Endothelial cell of umbilical vein (primary cell): ENCODE measurements at regions not wholly inside any gene's neighbourhood (a gene's known extent, or its start where the extent isn't known, plus 50 kb on each side); places are given as distances from the start of the nearest gene placed in this dataset.

Experiments used
- CTCF ChIP-seq, 2 donors: IDR thresholded peaks; 1 replicate in 1 of 2; 2 replicates in 1 of 2; pipeline ENCODE4 v1.5.1; 2011; ENCODE audit warnings: low read length in 2 of 2, mild to moderate bottlenecking in 2 of 2, moderate library complexity in 2 of 2, control low read depth in 1 of 2, inconsistent platforms in 1 of 2, low read depth in 1 of 2; ENCODE audit not compliant: insufficient read depth in 1 of 2; ENCODE audit errors: extremely low read depth in 1 of 2
- EZH2 ChIP-seq: IDR thresholded peaks from 2 replicates; pipeline ENCODE4 v1.6.1; 2012; ENCODE audit warnings: borderline replicate concordance, low read depth, mild to moderate bottlenecking, moderate library complexity, low read length, inconsistent platforms; ENCODE audit not compliant: severe bottlenecking
- MYC ChIP-seq: IDR thresholded peaks from one replicate; pipeline ENCODE4 v1.6.1; 2011; ENCODE audit warnings: mild to moderate bottlenecking, low read depth, low read length
- POLR2A ChIP-seq: IDR thresholded peaks from 2 replicates; pipeline ENCODE4 v1.6.1; 2012; ENCODE audit warnings: low read depth, mild to moderate bottlenecking, control low read depth, low read length

- TF ChIP-seq CTCF (IDR thresholded peaks at IDR 0.05; ENCODE audit: extremely low read depth in 1 of 2, insufficient read depth in 1 of 2, low read depth in 1 of 2, low read length in 2 of 2) (no peak), MYC (no peak), EZH2 (no peak), POLR2A (no peak)
These were observed 145.3 kb downstream of the GRIN2B start for GRCh38 chr12:13836099-13836498.
